ENCODE measurements at regions not wholly inside any gene's neighbourhood (a gene's known extent, or its start where the extent isn't known, plus 50 kb on each side); places are given as distances from the start of the nearest gene placed in this dataset.

DNA sequence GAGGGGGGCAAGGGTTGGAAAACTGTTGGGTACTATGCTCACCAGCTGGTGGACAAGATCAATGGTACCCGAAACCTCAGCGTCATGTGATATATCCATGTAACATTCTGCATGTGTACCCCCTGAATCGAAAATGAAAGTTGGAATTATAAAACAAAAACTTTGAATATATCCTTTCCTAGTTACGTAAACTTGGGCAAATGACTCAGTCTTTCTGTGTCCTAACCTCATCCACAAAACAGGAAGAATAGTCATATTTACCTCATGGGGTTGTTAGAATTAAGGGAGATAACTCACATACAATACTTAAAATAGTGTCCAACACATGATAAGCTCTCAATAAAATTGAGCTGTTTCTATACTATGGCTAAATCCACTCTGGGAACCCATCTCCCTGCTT is 620.1 kb upstream of the KIRREL3 start:
- TF ChIP-seq, protein P1, sequence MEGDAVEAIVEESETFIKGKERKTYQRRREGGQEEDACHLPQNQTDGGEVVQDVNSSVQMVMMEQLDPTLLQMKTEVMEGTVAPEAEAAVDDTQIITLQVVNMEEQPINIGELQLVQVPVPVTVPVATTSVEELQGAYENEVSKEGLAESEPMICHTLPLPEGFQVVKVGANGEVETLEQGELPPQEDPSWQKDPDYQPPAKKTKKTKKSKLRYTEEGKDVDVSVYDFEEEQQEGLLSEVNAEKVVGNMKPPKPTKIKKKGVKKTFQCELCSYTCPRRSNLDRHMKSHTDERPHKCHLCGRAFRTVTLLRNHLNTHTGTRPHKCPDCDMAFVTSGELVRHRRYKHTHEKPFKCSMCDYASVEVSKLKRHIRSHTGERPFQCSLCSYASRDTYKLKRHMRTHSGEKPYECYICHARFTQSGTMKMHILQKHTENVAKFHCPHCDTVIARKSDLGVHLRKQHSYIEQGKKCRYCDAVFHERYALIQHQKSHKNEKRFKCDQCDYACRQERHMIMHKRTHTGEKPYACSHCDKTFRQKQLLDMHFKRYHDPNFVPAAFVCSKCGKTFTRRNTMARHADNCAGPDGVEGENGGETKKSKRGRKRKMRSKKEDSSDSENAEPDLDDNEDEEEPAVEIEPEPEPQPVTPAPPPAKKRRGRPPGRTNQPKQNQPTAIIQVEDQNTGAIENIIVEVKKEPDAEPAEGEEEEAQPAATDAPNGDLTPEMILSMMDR (conservative IDR thresholded peaks at IDR 0.05; ENCODE audit: low read length): no peak
- TF ChIP-seq EZH2phosphoT487 (IDR thresholded peaks at IDR 0.05; ENCODE audit: borderline replicate concordance): no peak
